Tibial nerve (tissue), 4 donors: ENCODE measurements at regions not wholly inside any gene's neighbourhood (a gene's known extent, or its start where the extent isn't known, plus 50 kb on each side); places are given as distances from the start of the nearest gene placed in this dataset.

Experiments
- CTCF ChIP-seq, 5 experiments: fragments of 200-600 bp in 3 of 5; fragments of 450-650 bp in 2 of 5; sonication (generic) in 3 of 5; IDR thresholded peaks; one replicate each; pipeline ENCODE4 v1.5.1; 2016 to 2019; ENCODE audit warnings: antibody characterized with exemption in 5 of 5, mild to moderate bottlenecking in 3 of 5, moderate library complexity in 2 of 5
- EP300 ChIP-seq, 2 donors: sonication (generic); formaldehyde crosslinking; IDR thresholded peaks; one replicate each; pipeline ENCODE4 v1.6.1; 2017; ENCODE audit warnings: antibody characterized with exemption in 2 of 2, mild to moderate bottlenecking in 1 of 2

DNA sequence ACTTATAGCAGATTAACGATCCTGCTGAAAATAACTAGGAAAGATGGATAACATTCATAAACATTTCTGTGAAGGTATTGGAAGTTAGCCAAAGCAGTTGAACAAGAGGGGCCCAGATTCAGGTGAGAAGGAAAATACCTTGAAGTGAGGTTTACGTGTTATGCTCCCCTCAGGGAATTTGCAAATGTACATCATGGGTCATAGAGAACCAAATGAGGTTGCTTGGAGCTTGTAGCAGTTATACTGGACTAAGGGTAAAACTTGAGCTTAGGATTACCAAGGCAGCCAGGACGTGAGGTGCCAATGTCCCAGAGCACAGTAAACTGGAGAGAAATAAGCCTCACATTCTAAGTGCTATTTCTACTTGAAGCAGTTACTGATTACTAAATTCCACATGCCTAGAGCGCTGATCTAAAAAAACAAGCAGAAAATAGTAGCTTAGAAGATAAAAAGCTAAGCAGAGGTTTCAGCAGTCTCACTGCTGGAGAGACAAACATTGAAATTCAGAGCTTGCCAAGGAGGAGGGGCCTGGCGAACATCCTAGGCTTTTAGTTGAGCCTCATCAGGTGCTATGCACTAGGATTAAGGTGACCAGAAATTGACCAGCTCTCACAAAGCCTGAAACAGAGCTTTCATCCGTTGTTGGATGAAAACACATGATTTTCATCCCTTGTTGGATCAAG lies 136.7 kb upstream of the FAM20A start:
- TF ChIP-seq CTCF (IDR thresholded peaks at IDR 0.05): no peak
- no peak for TF ChIP-seq EP300 (IDR thresholded peaks at IDR 0.05)
